HepG2 (cell line): ENCODE measurements at regions not wholly inside any gene's neighbourhood (a gene's known extent, or its start where the extent isn't known, plus 50 kb on each side); places are given as distances from the start of the nearest gene placed in this dataset.
"Not testable (repeated sequence)": the region's sequence is repeated elsewhere in the genome, so short reads cannot be mapped to it uniquely, and the experiment has no call there.

ENCODE experiments used
- ATAC-seq: fragments of 200-7000 bp; cut with Tn5 transposase; 3 replicates; pipeline ENCODE4 v1.9.1; 2020; ENCODE audit warnings: mild to moderate bottlenecking, moderate library complexity
- BruUV-seq: library from RNA; stranded (reverse); fragments of 400-500 nt; replicated peaks from 2 replicates; lab custom pipeline; 2021; lab: Mats Ljungman, UMichigan
- CTCF ChIA-PET: fragments of 300-600 bp; formaldehyde crosslinking; extraction: SDS; loops from one replicate; lab custom pipeline; 2021; ENCODE audit warnings: low total read pairs, inconsistent platforms, low intra/inter-chr PET ratio; lab: Yijun Ruan, JAX
- POLR2A ChIA-PET: fragments of 350-600 bp; sonication (Branson Sonifier 250); formaldehyde crosslinking; loops from one replicate; lab custom pipeline; 2020; ENCODE audit warnings: antibody characterized with exemption, inconsistent platforms; lab: Yijun Ruan, JAX
- DNase-seq: peaks from one replicate; pipeline ENCODE4 v3.0.0-alpha.2; 2015; ENCODE audit warnings: low spot score
- FAIRE-seq: peaks from 3 replicates; lab custom pipeline; 2011; peaks lifted over from hg19 to GRCh38; lab: Jason Lieb, UNC
- H2AFZ ChIP-seq: one replicate; pipeline ENCODE4 v1.6.1; 2011; ENCODE audit warnings: low read length, inconsistent platforms
- H3K27ac ChIP-seq: fragments of 300-600 bp; 3 replicates; pipeline ENCODE4 v1.8.0; 2011; ENCODE audit warnings: mixed run types, mild to moderate bottlenecking, mixed read lengths, low read length, inconsistent platforms; ENCODE audit not compliant: insufficient read depth; ENCODE audit errors: extremely low read length
- H3K27me3 ChIP-seq, 2 experiments: fragments of 200-600 bp in 1 of 2; 2 replicates in 1 of 2; 3 replicates in 1 of 2; pipeline versions ENCODE4 v1.6.0 to v1.8.0; 2011; ENCODE audit warnings: low read length in 2 of 2, mild to moderate bottlenecking in 2 of 2, moderate library complexity in 2 of 2, inconsistent platforms in 1 of 2; ENCODE audit not compliant: insufficient read depth in 2 of 2, control insufficient read depth in 1 of 2
- H3K36me3 ChIP-seq, 2 experiments: fragments of 200-600 bp in 1 of 2; replicated peaks in 1 of 2; 2 replicates in 1 of 2; 3 replicates in 1 of 2; pipeline versions ENCODE4 v1.5.1 to v1.8.0; 2011; ENCODE audit warnings: low read length in 2 of 2, inconsistent platforms in 1 of 2; ENCODE audit not compliant: insufficient read depth in 2 of 2, control insufficient read depth in 1 of 2
- H3K4me1 ChIP-seq: 2 replicates; pipeline ENCODE4 v1.5.1; 2012; ENCODE audit warnings: low read length, inconsistent platforms; ENCODE audit not compliant: insufficient read depth
- H3K4me2 ChIP-seq: 2 replicates; pipeline ENCODE4 v1.6.0; 2011; ENCODE audit warnings: low read depth, low read length, inconsistent platforms
- H3K4me3 ChIP-seq, 3 experiments: fragments of 200-600 bp in 1 of 3; sonication (generic), shearing (Covaris generic) in 1 of 3; replicated peaks in 1 of 3; 2 replicates each; pipeline ENCODE4 v1.5.1; 2011 to 2016; ENCODE audit warnings: low read length in 3 of 3, inconsistent platforms in 2 of 3, low read depth in 2 of 3, mild to moderate bottlenecking in 2 of 3, control low read depth in 1 of 3, mixed read lengths in 1 of 3; ENCODE audit not compliant: insufficient read depth in 1 of 3
- H3K79me2 ChIP-seq: one replicate; pipeline ENCODE4 v1.6.1; 2011; ENCODE audit warnings: low read length, inconsistent platforms; ENCODE audit not compliant: insufficient read depth
- H3K9ac ChIP-seq: 2 replicates; pipeline ENCODE4 v1.6.0; 2011; ENCODE audit warnings: mild to moderate bottlenecking, low read depth, low read length, inconsistent platforms; ENCODE audit not compliant: insufficient read depth
- H3K9me3 ChIP-seq: 2 replicates; pipeline ENCODE4 v1.5.1; 2012; ENCODE audit warnings: mild to moderate bottlenecking, low read length
- H4K20me1 ChIP-seq: 2 replicates; pipeline ENCODE4 v1.6.0; 2011; ENCODE audit warnings: inconsistent platforms, mild to moderate bottlenecking, low read length, moderate library complexity; ENCODE audit not compliant: insufficient read depth
- ATAD3A ChIP-seq: sonication (generic); formaldehyde crosslinking; IDR thresholded peaks from 2 replicates; pipeline ENCODE4 v1.4.0; 2020; ENCODE audit warnings: missing genetic modification reagents
- FOSL2 ChIP-seq: sonication (generic); formaldehyde crosslinking; IDR thresholded peaks from 2 replicates; pipeline ENCODE4 v1.4.0; 2020; ENCODE audit warnings: missing genetic modification reagents
- HIC2 ChIP-seq: sonication (generic); formaldehyde crosslinking; IDR thresholded peaks from 2 replicates; pipeline ENCODE4 v1.9.0; 2022; ENCODE audit warnings: low read depth, missing genetic modification reagents
- MXD3 ChIP-seq: IDR thresholded peaks from 2 replicates; pipeline ENCODE4 v1.6.1; 2016; ENCODE audit warnings: mild to moderate bottlenecking, missing biosample characterization, missing genetic modification reagents
- RAD21 ChIP-seq: fragments of 450-650 bp; formaldehyde crosslinking; IDR thresholded peaks from 2 replicates; pipeline ENCODE4 v1.5.0; 2020; ENCODE audit warnings: mild to moderate bottlenecking
- RXRA ChIP-seq: sonication (generic); formaldehyde crosslinking; IDR thresholded peaks from 2 replicates; pipeline ENCODE4 v1.5.1; 2020; ENCODE audit warnings: missing genetic modification reagents
- ZNF543 ChIP-seq: sonication (generic); formaldehyde crosslinking; IDR thresholded peaks from 2 replicates; pipeline ENCODE4 v1.4.0; 2020; ENCODE audit warnings: mild to moderate bottlenecking, missing genetic modification reagents
- ZNF614 ChIP-seq: IDR thresholded peaks from 2 replicates; pipeline ENCODE4 v1.6.1; 2018; ENCODE audit warnings: missing biosample characterization, missing genetic modification reagents, inconsistent platforms, borderline replicate concordance
- WGBS: methylation state at CpG from one replicate; pipeline ENCODE4 v1.1.6; 2017; ENCODE audit warnings: low lambda C conversion rate; 5-methylcytosine and 5-hydroxymethylcytosine counted together
- in situ Hi-C: cut with HindIII; loops from 2 replicates; pipeline ENCODE4 v1.10.0; 2017; ENCODE audit warnings: low pct_unique_long_range_greater_than_20kb; ENCODE audit not compliant: extremely low pct_ligation_motif_present
- intact Hi-C: fragments of 100-400 bp; cut with micrococcal nuclease; formaldehyde crosslinking; loops from one replicate; pipeline ENCODE4 v1.10.0; 2022; ENCODE audit not compliant: unreplicated experiment
- TF ChIP-seq, protein P1 (sequence below): IDR thresholded peaks from 2 replicates; pipeline ENCODE4 v1.6.1; 2018; ENCODE audit warnings: missing genetic modification reagents, mild to moderate bottlenecking, missing compliant biosample characterization
- TF ChIP-seq, protein P2 (sequence below), 2 experiments: sonication (generic) in 1 of 2; formaldehyde crosslinking in 1 of 2; IDR thresholded peaks; 2 replicates each; pipeline versions ENCODE4 v1.4.0 to v1.6.1; 2018 to 2020; ENCODE audit warnings: missing genetic modification reagents in 2 of 2, borderline replicate concordance in 1 of 2, low read depth in 1 of 2, mild to moderate bottlenecking in 1 of 2, missing biosample characterization in 1 of 2
- TF ChIP-seq, protein P3 (sequence below): sonication (generic); formaldehyde crosslinking; conservative IDR thresholded peaks from 2 replicates; pipeline ENCODE4 v1.4.0; 2020; ENCODE audit warnings: mild to moderate bottlenecking, missing genetic modification reagents, moderate library complexity

DNA sequence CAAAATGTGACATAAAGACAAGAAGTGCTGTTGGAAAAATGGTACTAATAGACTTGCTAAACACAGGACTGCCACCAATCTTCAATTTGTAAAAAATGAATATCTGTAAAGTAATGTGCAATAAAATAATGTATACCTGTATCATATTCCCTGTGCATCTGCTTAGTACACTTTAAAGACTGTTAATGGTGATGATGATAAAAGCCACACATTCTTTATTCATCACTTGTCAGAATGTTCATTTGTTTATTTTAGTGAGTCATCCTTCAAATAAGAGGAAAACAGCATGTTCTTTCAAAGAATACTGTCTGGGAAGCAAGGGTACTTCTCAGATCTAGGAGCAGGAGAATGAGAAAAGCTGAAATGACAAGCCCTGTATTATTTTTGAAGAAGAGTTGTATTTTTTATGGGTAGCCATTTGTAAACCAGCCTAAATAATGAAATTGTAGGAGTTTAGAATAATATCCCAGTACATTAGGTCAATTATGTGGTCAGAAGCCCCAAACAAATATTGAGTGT is 78.3 kb upstream of the PSMA6 start (continued):
- TF ChIP-seq HIC2 (CRISPR knock-in tag) = no peak
- TF ChIP-seq, protein P1, sequence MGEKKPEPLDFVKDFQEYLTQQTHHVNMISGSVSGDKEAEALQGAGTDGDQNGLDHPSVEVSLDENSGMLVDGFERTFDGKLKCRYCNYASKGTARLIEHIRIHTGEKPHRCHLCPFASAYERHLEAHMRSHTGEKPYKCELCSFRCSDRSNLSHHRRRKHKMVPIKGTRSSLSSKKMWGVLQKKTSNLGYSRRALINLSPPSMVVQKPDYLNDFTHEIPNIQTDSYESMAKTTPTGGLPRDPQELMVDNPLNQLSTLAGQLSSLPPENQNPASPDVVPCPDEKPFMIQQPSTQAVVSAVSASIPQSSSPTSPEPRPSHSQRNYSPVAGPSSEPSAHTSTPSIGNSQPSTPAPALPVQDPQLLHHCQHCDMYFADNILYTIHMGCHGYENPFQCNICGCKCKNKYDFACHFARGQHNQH = no peak
- peak; percentile 45; the same call in 1 of the 2 replicates for TF ChIP-seq FOSL2
- no peak for TF ChIP-seq RAD21 (CRISPR knock-in tag)
- no peak; the same call in 1 of the 2 replicates for TF ChIP-seq ZNF614 (CRISPR knock-in tag)
- TF ChIP-seq, all 625 proteins: peak for 65

DNA sequence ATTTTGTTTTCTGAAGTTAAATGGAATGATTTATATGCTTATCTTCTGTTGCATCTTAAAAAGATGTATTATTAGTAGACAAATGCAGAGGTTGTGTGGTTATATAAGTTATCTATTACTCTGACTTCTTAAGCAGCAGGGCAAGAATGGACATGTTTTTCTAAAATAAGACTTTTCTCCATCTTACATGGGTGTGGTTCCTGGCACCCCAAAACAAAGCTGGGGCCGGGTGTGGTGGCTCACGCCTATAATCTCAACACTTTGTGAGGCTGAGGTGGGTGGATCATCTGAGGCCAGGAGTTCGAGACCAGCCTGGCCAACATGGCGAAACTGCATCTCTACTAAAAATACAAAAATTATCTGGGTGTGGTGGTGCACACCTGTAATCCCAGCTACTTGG is 77.8 kb upstream of the PSMA6 start:
- peaks cover 25% of the 10 kb centered on the region for H3K4me1 ChIP-seq
- ATAC-seq, H3K9ac ChIP-seq, H3K4me3 ChIP-seq, H3K79me2 ChIP-seq, FAIRE-seq, H3K36me3 ChIP-seq, BruUV-seq, H3K4me2 ChIP-seq, H2AFZ ChIP-seq, H3K9me3 ChIP-seq: not testable (repeated sequence)
- CTCF ChIA-PET = interaction anchor here (1.3 to 1.4 kb wide), 2 partner anchors 192 to 198 kb away, joined by 3 to 7 read pairs; no protein-coding TSS in a partner anchor
- intact Hi-C loops = loop anchor here (1.0 to 2.0 kb wide), 3 partner anchors 70 to 198 kb away; partner anchors contain the start of gene PSMA6
- WGBS = 90% methylated on average over 4 of the region's 4 CpGs
- in situ Hi-C loops = loop anchor here (5.0 kb wide), 1 partner anchor 193 kb away; no protein-coding TSS in a partner anchor
- TF ChIP-seq RXRA (CRISPR knock-in tag) = 0 out of 2 replicates have a peak, but pooled peaks have one; percentile 17
- 0 out of 2 replicates have a peak, but pooled peaks have one; percentile 16 for TF ChIP-seq ATAD3A (CRISPR knock-in tag)
- 0 out of 2 replicates have a peak, but pooled peaks have one; percentile 41 for TF ChIP-seq MXD3 (CRISPR knock-in tag)
- TF ChIP-seq ZNF543 (CRISPR knock-in tag) = 0 out of 2 replicates have a peak, but pooled peaks have one; percentile 38
- TF ChIP-seq, protein P2, sequence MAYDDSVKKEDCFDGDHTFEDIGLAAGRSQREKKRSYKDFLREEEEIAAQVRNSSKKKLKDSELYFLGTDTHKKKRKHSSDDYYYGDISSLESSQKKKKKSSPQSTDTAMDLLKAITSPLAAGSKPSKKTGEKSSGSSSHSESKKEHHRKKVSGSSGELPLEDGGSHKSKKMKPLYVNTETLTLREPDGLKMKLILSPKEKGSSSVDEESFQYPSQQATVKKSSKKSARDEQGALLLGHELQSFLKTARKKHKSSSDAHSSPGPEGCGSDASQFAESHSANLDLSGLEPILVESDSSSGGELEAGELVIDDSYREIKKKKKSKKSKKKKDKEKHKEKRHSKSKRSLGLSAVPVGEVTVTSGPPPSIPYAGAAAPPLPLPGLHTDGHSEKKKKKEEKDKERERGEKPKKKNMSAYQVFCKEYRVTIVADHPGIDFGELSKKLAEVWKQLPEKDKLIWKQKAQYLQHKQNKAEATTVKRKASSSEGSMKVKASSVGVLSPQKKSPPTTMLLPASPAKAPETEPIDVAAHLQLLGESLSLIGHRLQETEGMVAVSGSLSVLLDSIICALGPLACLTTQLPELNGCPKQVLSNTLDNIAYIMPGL (CRISPR knock-in tag; IDR thresholded peaks at IDR 0.05; ENCODE audit: borderline replicate concordance in 1 of 2, low read depth in 1 of 2) = peak in 1 of 2 experiments; percentile 35; a peak in 1 of 4 replicates
- TF ChIP-seq, protein P3, sequence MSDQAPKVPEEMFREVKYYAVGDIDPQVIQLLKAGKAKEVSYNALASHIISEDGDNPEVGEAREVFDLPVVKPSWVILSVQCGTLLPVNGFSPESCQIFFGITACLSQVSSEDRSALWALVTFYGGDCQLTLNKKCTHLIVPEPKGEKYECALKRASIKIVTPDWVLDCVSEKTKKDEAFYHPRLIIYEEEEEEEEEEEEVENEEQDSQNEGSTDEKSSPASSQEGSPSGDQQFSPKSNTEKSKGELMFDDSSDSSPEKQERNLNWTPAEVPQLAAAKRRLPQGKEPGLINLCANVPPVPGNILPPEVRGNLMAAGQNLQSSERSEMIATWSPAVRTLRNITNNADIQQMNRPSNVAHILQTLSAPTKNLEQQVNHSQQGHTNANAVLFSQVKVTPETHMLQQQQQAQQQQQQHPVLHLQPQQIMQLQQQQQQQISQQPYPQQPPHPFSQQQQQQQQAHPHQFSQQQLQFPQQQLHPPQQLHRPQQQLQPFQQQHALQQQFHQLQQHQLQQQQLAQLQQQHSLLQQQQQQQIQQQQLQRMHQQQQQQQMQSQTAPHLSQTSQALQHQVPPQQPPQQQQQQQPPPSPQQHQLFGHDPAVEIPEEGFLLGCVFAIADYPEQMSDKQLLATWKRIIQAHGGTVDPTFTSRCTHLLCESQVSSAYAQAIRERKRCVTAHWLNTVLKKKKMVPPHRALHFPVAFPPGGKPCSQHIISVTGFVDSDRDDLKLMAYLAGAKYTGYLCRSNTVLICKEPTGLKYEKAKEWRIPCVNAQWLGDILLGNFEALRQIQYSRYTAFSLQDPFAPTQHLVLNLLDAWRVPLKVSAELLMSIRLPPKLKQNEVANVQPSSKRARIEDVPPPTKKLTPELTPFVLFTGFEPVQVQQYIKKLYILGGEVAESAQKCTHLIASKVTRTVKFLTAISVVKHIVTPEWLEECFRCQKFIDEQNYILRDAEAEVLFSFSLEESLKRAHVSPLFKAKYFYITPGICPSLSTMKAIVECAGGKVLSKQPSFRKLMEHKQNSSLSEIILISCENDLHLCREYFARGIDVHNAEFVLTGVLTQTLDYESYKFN = 0 out of 2 replicates have a peak, but pooled peaks have one; percentile 3
- TF ChIP-seq, all 625 proteins: peak for 6; not testable (repeated sequence) for 619
- POLR2A ChIA-PET = interaction anchor here (1.7 to 3.9 kb wide), 2 partner anchors 78 to 189 kb away, joined by 10 to 36 read pairs; partner anchors contain the start of genes NFKBIA and PSMA6
- H3K27me3 ChIP-seq, DNase-seq, H4K20me1 ChIP-seq, H3K27ac ChIP-seq: not testable (repeated sequence)
